B cell (primary cell): ENCODE measurements at regions not wholly inside any gene's neighbourhood (a gene's known extent, or its start where the extent isn't known, plus 50 kb on each side); places are given as distances from the start of the nearest gene placed in this dataset.

Experiments used
- ATAC-seq: fragments of 200-7000 bp; cut with Tn5 transposase; one replicate; pipeline ENCODE4 v1.10.0; 2021; ENCODE audit warnings: low read depth, mild to moderate bottlenecking, moderate number of reproducible peaks, moderate library complexity
- CTCF ChIA-PET: fragments of 350-600 bp; sonication (Branson Sonifier 250); formaldehyde crosslinking; loops from one replicate; lab custom pipeline; 2021; ENCODE audit warnings: antibody characterized with exemption, inconsistent platforms; lab: Charles Lee
- POLR2A ChIA-PET: fragments of 350-600 bp; sonication (Branson Sonifier 250); formaldehyde crosslinking; loops from one replicate; lab custom pipeline; 2021; ENCODE audit warnings: antibody characterized with exemption; lab: Charles Lee
- DNase-seq: peaks from one replicate; pipeline ENCODE4 v3.0.0; 2013
- H2AFZ ChIP-seq: 2 replicates; pipeline ENCODE4 v1.6.1; 2012; ENCODE audit warnings: mild to moderate bottlenecking, low read depth, low read length; ENCODE audit not compliant: insufficient read depth, poor library complexity, severe bottlenecking
- H3K27ac ChIP-seq, 2 donors: 1 replicate in 1 of 2; 2 replicates in 1 of 2; pipeline ENCODE4 v1.5.1; 2012 to 2013; ENCODE audit warnings: low read length in 2 of 2, mild to moderate bottlenecking in 2 of 2, moderate library complexity in 1 of 2
- H3K27me3 ChIP-seq, 4 experiments: fragments of 200-600 bp in 1 of 4; sonication (generic) in 1 of 4; replicated peaks in 1 of 4; 1 replicate in 2 of 4; 2 replicates in 2 of 4; pipeline versions ENCODE4 v1.6.1 to v1.7.0; 2013 to 2016; ENCODE audit warnings: low read length in 3 of 4, mild to moderate bottlenecking in 2 of 4, mixed read lengths in 1 of 4, moderate library complexity in 1 of 4; ENCODE audit not compliant: insufficient read depth in 4 of 4, control insufficient read depth in 3 of 4; ENCODE audit errors: control extremely low read depth in 1 of 4
- H3K36me3 ChIP-seq, 2 experiments: replicated peaks in 1 of 2; 1 replicate in 1 of 2; 2 replicates in 1 of 2; pipeline versions ENCODE4 v1.6.1 to v1.7.1; 2013; ENCODE audit warnings: low read length in 1 of 2; ENCODE audit not compliant: insufficient read depth in 2 of 2, control insufficient read depth in 1 of 2; ENCODE audit errors: control extremely low read depth in 1 of 2, extremely low read depth in 1 of 2
- H3K4me1 ChIP-seq, 2 donors: fragments of 200-600 bp in 1 of 2; sonication (generic) in 1 of 2; 1 replicate in 1 of 2; 2 replicates in 1 of 2; pipeline versions ENCODE4 v1.5.1 to v1.6.1; 2013 to 2017; ENCODE audit warnings: low read length in 2 of 2; ENCODE audit not compliant: control insufficient read depth in 2 of 2, insufficient read depth in 2 of 2
- H3K4me2 ChIP-seq: replicated peaks from 2 replicates; pipeline ENCODE3; 2012; ENCODE audit warnings: mild to moderate bottlenecking, low read depth, low read length; ENCODE audit not compliant: poor library complexity, severe bottlenecking
- H3K4me3 ChIP-seq, 5 experiments: fragments of 200-600 bp in 1 of 5; sonication (generic) in 1 of 5; 1 replicate in 3 of 5; 2 replicates in 2 of 5; pipeline versions ENCODE4 v1.5.1 to v1.7.0; 2011 to 2016; ENCODE audit warnings: low read length in 4 of 5, mild to moderate bottlenecking in 4 of 5, low read depth in 2 of 5, control low read depth in 1 of 5, moderate library complexity in 1 of 5; ENCODE audit not compliant: insufficient read depth in 1 of 5; ENCODE audit errors: control extremely low read depth in 1 of 5, extremely low read depth in 1 of 5
- H3K79me2 ChIP-seq: fragments of 200-600 bp; sonication (generic); one replicate; pipeline ENCODE4 v1.6.0; 2016; ENCODE audit warnings: low read length; ENCODE audit not compliant: control insufficient read depth, insufficient read depth
- H3K9ac ChIP-seq: fragments of 200-600 bp; sonication (generic); 2 replicates; pipeline ENCODE4 v1.6.1; 2017; ENCODE audit warnings: mild to moderate bottlenecking, low read length, moderate library complexity
- H3K9me3 ChIP-seq, 3 donors: one replicate each; pipeline versions ENCODE4 v1.6.1 to v1.7.1; 2013; ENCODE audit warnings: low read length in 2 of 3; ENCODE audit not compliant: control insufficient read depth in 2 of 3, insufficient read depth in 1 of 3; ENCODE audit errors: control extremely low read depth in 1 of 3
- H4K20me1 ChIP-seq: 2 replicates; pipeline ENCODE4 v1.6.0; 2012; ENCODE audit warnings: mild to moderate bottlenecking, low read length; ENCODE audit not compliant: insufficient read depth, control insufficient read depth, poor library complexity, severe bottlenecking
- H3K27ac Mint-ChIP-seq: one replicate; pipeline ENCODE4 v1.8.0; 2021; ENCODE audit warnings: mixed read lengths
- H3K27me3 Mint-ChIP-seq: one replicate; pipeline ENCODE4 v1.8.0; 2021; ENCODE audit warnings: mixed read lengths
- H3K4me1 Mint-ChIP-seq: one replicate; pipeline ENCODE4 v1.8.0; 2021; ENCODE audit warnings: mixed read lengths
- H3K4me3 Mint-ChIP-seq: one replicate; pipeline ENCODE4 v1.8.0; 2021; ENCODE audit warnings: mixed read lengths
- H3K9me3 Mint-ChIP-seq: one replicate; pipeline ENCODE4 v1.8.0; 2022; ENCODE audit warnings: mixed read lengths; ENCODE audit not compliant: insufficient read depth
- CTCF ChIP-seq: fragments of 200-600 bp; IDR thresholded peaks from one replicate; pipeline ENCODE4 v1.8.0; 2022; ENCODE audit warnings: antibody characterized with exemption, mild to moderate bottlenecking
- EZH2 ChIP-seq: IDR thresholded peaks from 2 replicates; pipeline ENCODE4 v1.6.1; 2012; ENCODE audit warnings: borderline replicate concordance, low read depth, mild to moderate bottlenecking, moderate library complexity, low read length; ENCODE audit not compliant: insufficient read depth, poor library complexity, severe bottlenecking
- WGBS: methylation state at CpG from one replicate; pipeline ENCODE4 v1.1.5; 2013; ENCODE audit warnings: missing lambda C conversion rate; ENCODE audit not compliant: insufficient coverage; 5-methylcytosine and 5-hydroxymethylcytosine counted together
- intact Hi-C: fragments of 100-400 bp; cut with micrococcal nuclease; formaldehyde crosslinking; loops from one replicate; pipeline ENCODE4 v1.10.0; 2022

GRCh38 chr7:96546426-96546825, 163.2 kb downstream of the SEM1 start:
- Histone ChIP-seq H3K79me2 (no peaks in the 10 kb centered on the region), H3K27ac (no peak overlapping the region), H3K27me3 (no peaks in the 10 kb centered on the region), H3K4me3 (no peak overlapping the region), H4K20me1 (no peaks in the 10 kb centered on the region), H2AFZ (no peak overlapping the region), H3K36me3 (no peaks in the 10 kb centered on the region), H3K4me1 (no peaks in the 10 kb centered on the region), H3K9ac (no peak overlapping the region), H3K4me2 (no peak overlapping the region), H3K9me3 (no peaks in the 10 kb centered on the region)
- intact Hi-C loops = no loop called here
- no peak for TF ChIP-seq EZH2
- no peak for TF ChIP-seq CTCF
- Mint-ChIP-seq H3K9me3 (peaks cover 2% of the 10 kb centered on the region), H3K27ac (no peak overlapping the region), H3K27me3 (no peaks in the 10 kb centered on the region), H3K4me1 (no peaks in the 10 kb centered on the region), H3K4me3 (no peak overlapping the region)
- CTCF ChIA-PET = no interaction called here
- DNase-seq (no peak), ATAC-seq (no peak)
- POLR2A ChIA-PET = no interaction called here
- no CpG with 5 or more reads among the region's 2 CpGs for WGBS

DNA sequence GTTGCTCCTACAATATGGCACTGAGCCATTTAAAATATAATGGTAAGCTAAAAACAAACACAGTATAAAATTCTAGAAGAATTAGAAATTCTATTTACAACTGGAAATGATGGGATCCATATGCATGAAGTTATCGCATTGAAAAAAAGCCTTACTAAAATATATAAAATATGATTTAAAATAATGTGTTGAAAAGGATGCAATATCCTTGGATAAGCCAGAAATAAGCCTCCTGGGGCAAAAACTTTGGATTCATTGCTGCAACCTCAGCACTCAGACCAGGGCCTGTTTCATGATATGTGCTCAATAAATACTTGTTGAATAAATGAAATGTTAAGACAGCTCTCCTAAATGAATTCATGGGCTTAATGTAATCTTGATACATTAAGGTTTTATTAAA, 170.2 kb downstream of the SEM1 start:
- Histone ChIP-seq H3K4me3 (no peak overlapping the region), H3K9ac (no peak overlapping the region), H3K27me3 (no peaks in the 10 kb centered on the region), H3K27ac (no peak overlapping the region), H3K4me1 (no peaks in the 10 kb centered on the region), H3K4me2 (no peak overlapping the region), H2AFZ (no peak overlapping the region), H3K79me2 (no peaks in the 10 kb centered on the region), H3K9me3 (no peaks in the 10 kb centered on the region), H3K36me3 (no peaks in the 10 kb centered on the region), H4K20me1 (no peaks in the 10 kb centered on the region)
- no peak for ATAC-seq
- no peak for DNase-seq
- WGBS = no CpG with 5 or more reads among the region's 1 CpG
- peaks cover 4% of the 10 kb centered on the region for H3K9me3 Mint-ChIP-seq
- H3K27me3 Mint-ChIP-seq = peaks cover 4% of the 10 kb centered on the region
- ChIA-PET POLR2A (no interaction called here), CTCF (no interaction called here)
- intact Hi-C loops = no loop called here
- no peak overlapping the region for H3K27ac Mint-ChIP-seq
- no peaks in the 10 kb centered on the region for H3K4me1 Mint-ChIP-seq
- no peak overlapping the region for H3K4me3 Mint-ChIP-seq
- no peak for TF ChIP-seq CTCF
- TF ChIP-seq EZH2 = no peak
